ENCODE measurements at regions not wholly inside any gene's neighbourhood (a gene's known extent, or its start where the extent isn't known, plus 50 kb on each side); places are given as distances from the start of the nearest gene placed in this dataset.

- TF ChIP-seq, protein P1, sequence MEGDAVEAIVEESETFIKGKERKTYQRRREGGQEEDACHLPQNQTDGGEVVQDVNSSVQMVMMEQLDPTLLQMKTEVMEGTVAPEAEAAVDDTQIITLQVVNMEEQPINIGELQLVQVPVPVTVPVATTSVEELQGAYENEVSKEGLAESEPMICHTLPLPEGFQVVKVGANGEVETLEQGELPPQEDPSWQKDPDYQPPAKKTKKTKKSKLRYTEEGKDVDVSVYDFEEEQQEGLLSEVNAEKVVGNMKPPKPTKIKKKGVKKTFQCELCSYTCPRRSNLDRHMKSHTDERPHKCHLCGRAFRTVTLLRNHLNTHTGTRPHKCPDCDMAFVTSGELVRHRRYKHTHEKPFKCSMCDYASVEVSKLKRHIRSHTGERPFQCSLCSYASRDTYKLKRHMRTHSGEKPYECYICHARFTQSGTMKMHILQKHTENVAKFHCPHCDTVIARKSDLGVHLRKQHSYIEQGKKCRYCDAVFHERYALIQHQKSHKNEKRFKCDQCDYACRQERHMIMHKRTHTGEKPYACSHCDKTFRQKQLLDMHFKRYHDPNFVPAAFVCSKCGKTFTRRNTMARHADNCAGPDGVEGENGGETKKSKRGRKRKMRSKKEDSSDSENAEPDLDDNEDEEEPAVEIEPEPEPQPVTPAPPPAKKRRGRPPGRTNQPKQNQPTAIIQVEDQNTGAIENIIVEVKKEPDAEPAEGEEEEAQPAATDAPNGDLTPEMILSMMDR (IDR thresholded peaks at IDR 0.05; ENCODE audit: low read depth, low read length), result no peak
- TF ChIP-seq POLR2A (IDR thresholded peaks at IDR 0.05; ENCODE audit: extremely low read depth, insufficient read length) (no peak), MYC (IDR thresholded peaks at IDR 0.05; ENCODE audit: low read depth, low read length) (no peak), MAX (IDR thresholded peaks at IDR 0.05; ENCODE audit: low read depth, low read length) (no peak)
Measured at GRCh38 chr7:145031162-145031561, 195.3 kb upstream of the TPK1 start.

All from NB4 (cell line).